Astrocyte (in vitro differentiated cells and primary cell): ENCODE measurements at regions not wholly inside any gene's neighbourhood (a gene's known extent, or its start where the extent isn't known, plus 50 kb on each side); places are given as distances from the start of the nearest gene placed in this dataset.

ENCODE experiments used
- DNase-seq: peaks from one replicate; pipeline ENCODE4 v3.0.0-alpha.2; 2010; ENCODE audit warnings: low read depth
- FAIRE-seq: peaks from 2 replicates; lab custom pipeline; 2011; peaks lifted over from hg19 to GRCh38; lab: Jason Lieb, UNC
- H2AFZ ChIP-seq: 2 replicates; pipeline ENCODE4 v1.6.0; 2012; ENCODE audit warnings: low read depth, low read length, inconsistent platforms
- H3K27ac ChIP-seq: 2 replicates; pipeline ENCODE4 v1.5.1; 2011; ENCODE audit warnings: low read depth, low read length, inconsistent platforms
- H3K27me3 ChIP-seq: 2 replicates; pipeline ENCODE4 v1.6.0; 2011; ENCODE audit warnings: low read length, inconsistent platforms; ENCODE audit not compliant: insufficient read depth
- H3K36me3 ChIP-seq: 2 replicates; pipeline ENCODE4 v1.5.1; 2011; ENCODE audit warnings: low read length, inconsistent platforms; ENCODE audit not compliant: insufficient read depth
- H3K4me1 ChIP-seq: 2 replicates; pipeline ENCODE4 v1.5.1; 2011; ENCODE audit warnings: low read length, inconsistent platforms; ENCODE audit not compliant: insufficient read depth
- H3K4me2 ChIP-seq: 2 replicates; pipeline ENCODE4 v1.6.0; 2012; ENCODE audit warnings: low read length, inconsistent platforms
- H3K4me3 ChIP-seq: 2 replicates; pipeline ENCODE4 v1.5.1; 2011; ENCODE audit warnings: low read depth, mild to moderate bottlenecking, low read length, inconsistent platforms; ENCODE audit not compliant: insufficient read depth
- H3K79me2 ChIP-seq: 2 replicates; pipeline ENCODE4 v1.6.0; 2012; ENCODE audit warnings: mild to moderate bottlenecking, low read length, inconsistent platforms; ENCODE audit not compliant: insufficient read depth
- H3K9ac ChIP-seq: 2 replicates; pipeline ENCODE4 v1.6.0; 2012; ENCODE audit warnings: mild to moderate bottlenecking, low read length, inconsistent platforms
- H3K9me3 ChIP-seq: 2 replicates; pipeline ENCODE4 v1.5.1; 2012; ENCODE audit warnings: low read depth, mild to moderate bottlenecking, low read length, inconsistent platforms; ENCODE audit not compliant: insufficient read depth
- H4K20me1 ChIP-seq: 2 replicates; pipeline ENCODE4 v1.6.0; 2012; ENCODE audit warnings: low read length, inconsistent platforms; ENCODE audit not compliant: insufficient read depth
- H3K27ac Mint-ChIP-seq: one replicate; pipeline ENCODE4 v1.8.0; 2021; ENCODE audit warnings: mild to moderate bottlenecking, mixed read lengths; ENCODE audit not compliant: unreplicated experiment
- H3K27me3 Mint-ChIP-seq: one replicate; pipeline ENCODE4 v1.8.0; 2021; ENCODE audit warnings: low read depth, mixed read lengths; ENCODE audit not compliant: unreplicated experiment
- H3K36me3 Mint-ChIP-seq: one replicate; pipeline ENCODE4 v1.8.0; 2021; ENCODE audit warnings: low read depth, mixed read lengths; ENCODE audit not compliant: unreplicated experiment
- H3K4me1 Mint-ChIP-seq: one replicate; pipeline ENCODE4 v1.8.0; 2021; ENCODE audit warnings: low read depth, mixed read lengths; ENCODE audit not compliant: unreplicated experiment
- H3K4me3 Mint-ChIP-seq: one replicate; pipeline ENCODE4 v1.8.0; 2021; ENCODE audit warnings: mild to moderate bottlenecking, moderate library complexity, mixed read lengths; ENCODE audit not compliant: unreplicated experiment
- H3K9me3 Mint-ChIP-seq: one replicate; pipeline ENCODE4 v1.8.0; 2021; ENCODE audit warnings: mild to moderate bottlenecking, mixed read lengths; ENCODE audit not compliant: unreplicated experiment
- CTCF ChIP-seq: IDR thresholded peaks from 2 replicates; pipeline ENCODE4 v1.5.1; 2011; ENCODE audit warnings: low read depth, mild to moderate bottlenecking, inconsistent platforms, low read length, moderate library complexity; ENCODE audit not compliant: insufficient read depth
- EZH2 ChIP-seq: IDR thresholded peaks from 2 replicates; pipeline ENCODE4 v1.6.1; 2012; ENCODE audit warnings: mild to moderate bottlenecking, low read length, inconsistent platforms; ENCODE audit not compliant: insufficient read depth

GRCh38 chr10:112040696-112041095 lies 142.9 kb downstream of the GPAM start:
- no peaks in the 10 kb centered on the region for H3K36me3 Mint-ChIP-seq
- no peak for FAIRE-seq
- Histone ChIP-seq H3K27ac (no peak overlapping the region), H3K9ac (no peak overlapping the region), H3K4me2 (no peak overlapping the region), H3K4me1 (no peaks in the 10 kb centered on the region), H3K9me3 (peaks cover 7% of the 10 kb centered on the region), H3K36me3 (no peaks in the 10 kb centered on the region), H2AFZ (no peak overlapping the region), H3K27me3 (no peaks in the 10 kb centered on the region), H3K4me3 (no peak overlapping the region), H3K79me2 (no peaks in the 10 kb centered on the region), H4K20me1 (no peaks in the 10 kb centered on the region)
- no peak overlapping the region for H3K27ac Mint-ChIP-seq
- no peak for DNase-seq
- H3K27me3 Mint-ChIP-seq: peaks cover 5% of the 10 kb centered on the region
- H3K4me1 Mint-ChIP-seq: peaks cover 6% of the 10 kb centered on the region
- H3K9me3 Mint-ChIP-seq: peaks cover 13% of the 10 kb centered on the region
- H3K4me3 Mint-ChIP-seq: no peak overlapping the region
- TF ChIP-seq EZH2: no peak
- no peak for TF ChIP-seq CTCF

DNA sequence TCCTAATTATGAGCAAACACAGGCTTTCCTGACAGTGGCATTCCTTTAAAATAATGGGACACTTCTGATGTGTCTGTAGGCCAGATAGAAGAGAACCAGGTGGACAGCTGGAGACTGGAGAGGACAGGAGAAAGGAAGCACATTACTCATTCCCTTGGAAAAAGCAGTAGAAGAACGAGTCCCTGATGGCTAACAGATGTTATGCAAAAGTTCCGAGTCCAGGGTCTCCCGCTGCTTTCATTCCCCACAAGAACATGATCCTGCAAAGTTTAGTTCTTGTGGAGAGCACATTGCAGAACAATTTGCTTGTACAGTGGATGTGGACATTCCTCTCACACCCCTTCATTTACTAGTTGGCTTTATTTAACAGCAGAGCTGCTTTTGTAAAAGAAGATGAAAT lies 137.6 kb downstream of the GPAM start:
- FAIRE-seq: no peak
- H3K36me3 Mint-ChIP-seq: no peaks in the 10 kb centered on the region
- no peak overlapping the region for H3K27ac Mint-ChIP-seq
- Histone ChIP-seq H2AFZ (no peak overlapping the region), H3K79me2 (no peaks in the 10 kb centered on the region), H3K4me3 (no peak overlapping the region), H3K9ac (no peak overlapping the region), H3K27ac (no peak overlapping the region), H3K9me3 (no peaks in the 10 kb centered on the region), H3K4me2 (no peak overlapping the region), H3K36me3 (no peaks in the 10 kb centered on the region), H3K27me3 (no peaks in the 10 kb centered on the region), H3K4me1 (no peaks in the 10 kb centered on the region), H4K20me1 (no peaks in the 10 kb centered on the region)
- TF ChIP-seq CTCF (no peak), EZH2 (no peak)
- DNase-seq: no peak
- H3K9me3 Mint-ChIP-seq: peaks cover 10% of the 10 kb centered on the region
- H3K27me3 Mint-ChIP-seq: peaks cover 22% of the 10 kb centered on the region
- no peaks in the 10 kb centered on the region for H3K4me1 Mint-ChIP-seq
- H3K4me3 Mint-ChIP-seq: no peak overlapping the region

DNA sequence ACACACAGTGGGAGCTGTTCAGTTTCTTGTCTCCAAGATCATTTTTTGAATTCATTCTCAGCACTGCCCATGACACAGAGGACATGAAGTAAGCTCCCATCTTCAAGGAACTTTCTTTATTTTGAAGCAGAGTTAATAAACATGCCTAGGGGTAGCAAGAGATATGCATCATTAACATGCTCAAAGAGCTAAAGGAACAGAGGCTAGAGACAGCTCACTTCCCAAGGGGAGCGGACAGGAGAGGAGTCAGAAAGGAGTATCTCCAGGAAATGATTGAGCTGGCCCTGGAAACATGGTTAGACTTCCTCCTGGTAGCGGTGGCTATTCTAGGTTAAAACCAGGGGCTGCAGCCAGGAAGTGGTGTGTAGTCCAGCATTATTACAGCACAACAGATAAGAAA lies 135.9 kb downstream of the GPAM start:
- no peaks in the 10 kb centered on the region for H3K36me3 ChIP-seq
- no peaks in the 10 kb centered on the region for H4K20me1 ChIP-seq
- Mint-ChIP-seq H3K4me3 (no peak overlapping the region), H3K9me3 (peaks cover 4% of the 10 kb centered on the region), H3K27me3 (peaks cover 24% of the 10 kb centered on the region), H3K4me1 (no peaks in the 10 kb centered on the region), H3K36me3 (no peaks in the 10 kb centered on the region), H3K27ac (no peak overlapping the region)
- no peaks in the 10 kb centered on the region for H3K9me3 ChIP-seq
- no peaks in the 10 kb centered on the region for H3K27me3 ChIP-seq
- FAIRE-seq: no peak
- no peaks in the 10 kb centered on the region for H3K79me2 ChIP-seq
- no peak overlapping the region for H3K4me3 ChIP-seq
- H3K4me1 ChIP-seq: no peaks in the 10 kb centered on the region
- H3K9ac ChIP-seq: no peak overlapping the region
- H3K4me2 ChIP-seq: no peak overlapping the region
- H3K27ac ChIP-seq: no peak overlapping the region
- no peak overlapping the region for H2AFZ ChIP-seq
- TF ChIP-seq CTCF: no peak
- no peak for TF ChIP-seq EZH2
- DNase-seq: no peak
